CD4-positive, alpha-beta memory T cell (primary cell): ENCODE measurements at regions not wholly inside any gene's neighbourhood (a gene's known extent, or its start where the extent isn't known, plus 50 kb on each side); places are given as distances from the start of the nearest gene placed in this dataset.

Experiments used
- CTCF ChIA-PET: fragments of 350-600 bp; sonication (Branson Sonifier 250); formaldehyde crosslinking; loops from one replicate; lab custom pipeline; 2021; ENCODE audit warnings: inconsistent platforms; ENCODE audit not compliant: partially characterized antibody; lab: Charles Lee
- POLR2A ChIA-PET: fragments of 350-600 bp; sonication (Branson Sonifier 250); formaldehyde crosslinking; loops from one replicate; lab custom pipeline; 2021; ENCODE audit not compliant: partially characterized antibody; lab: Charles Lee
- DNase-seq, 5 donors: peaks; one replicate each; pipeline versions ENCODE4 v3.0.0 to v3.0.0-alpha.2; 2020 to 2022; ENCODE audit warnings: mixed read lengths in 1 of 5
- H3K27ac ChIP-seq: one replicate; pipeline ENCODE4 v1.7.0; 2013; ENCODE audit warnings: low read depth, low read length
- H3K27me3 ChIP-seq: 2 replicates; pipeline ENCODE4 v1.7.0; 2013; ENCODE audit warnings: mild to moderate bottlenecking, low read length, moderate library complexity; ENCODE audit not compliant: insufficient read depth
- H3K36me3 ChIP-seq: 2 replicates; pipeline ENCODE4 v1.7.0; 2013; ENCODE audit warnings: mild to moderate bottlenecking, low read length, moderate library complexity; ENCODE audit not compliant: insufficient read depth
- H3K4me1 ChIP-seq: 2 replicates; pipeline ENCODE4 v1.7.0; 2013; ENCODE audit warnings: mild to moderate bottlenecking, low read length, moderate library complexity; ENCODE audit not compliant: insufficient read depth
- H3K4me3 ChIP-seq, 2 donors: one replicate each; pipeline ENCODE4 v1.7.0; 2013; ENCODE audit warnings: low read length in 2 of 2, mild to moderate bottlenecking in 1 of 2
- H3K9me3 ChIP-seq, 2 donors: one replicate each; pipeline ENCODE4 v1.7.0; 2013; ENCODE audit warnings: low read length in 2 of 2, control low read depth in 1 of 2; ENCODE audit not compliant: control insufficient read depth in 1 of 2
- H3K27ac Mint-ChIP-seq, 7 donors: one replicate each; pipeline ENCODE4 v1.8.0; 2020 to 2021; ENCODE audit warnings: mixed read lengths in 7 of 7, mild to moderate bottlenecking in 6 of 7, inconsistent platforms in 3 of 7, moderate library complexity in 3 of 7
- H3K27me3 Mint-ChIP-seq, 2 donors: one replicate each; pipeline ENCODE4 v1.8.0; 2020 to 2021; ENCODE audit warnings: mixed read lengths in 2 of 2
- H3K36me3 Mint-ChIP-seq, 2 donors: one replicate each; pipeline ENCODE4 v1.8.0; 2020 to 2021; ENCODE audit warnings: mixed read lengths in 2 of 2, inconsistent platforms in 1 of 2, mild to moderate bottlenecking in 1 of 2
- H3K4me1 Mint-ChIP-seq, 4 donors: one replicate each; pipeline ENCODE4 v1.8.0; 2020 to 2021; ENCODE audit warnings: mixed read lengths in 4 of 4, mild to moderate bottlenecking in 1 of 4
- H3K4me3 Mint-ChIP-seq, 8 donors: one replicate each; pipeline ENCODE4 v1.8.0; 2020 to 2021; ENCODE audit warnings: mixed read lengths in 8 of 8, mild to moderate bottlenecking in 7 of 8, moderate library complexity in 6 of 8, inconsistent platforms in 3 of 8
- H3K9me3 Mint-ChIP-seq, 8 donors: one replicate each; pipeline ENCODE4 v1.8.0; 2020 to 2021; ENCODE audit warnings: mixed read lengths in 8 of 8, mild to moderate bottlenecking in 5 of 8, inconsistent platforms in 3 of 8, moderate library complexity in 1 of 8
- intact Hi-C: fragments of 100-400 bp; cut with micrococcal nuclease; formaldehyde crosslinking; loops from one replicate; pipeline ENCODE4 v1.15.1; 2023

- Histone ChIP-seq H3K4me1 (no peaks in the 10 kb centered on the region), H3K27ac (no peak overlapping the region), H3K4me3 (no peak overlapping the region), H3K27me3 (no peaks in the 10 kb centered on the region), H3K36me3 (no peaks in the 10 kb centered on the region), H3K9me3 (no peaks in the 10 kb centered on the region)
- ChIA-PET CTCF (no interaction called here), POLR2A (no interaction called here)
- intact Hi-C loops = no loop called here
- Mint-ChIP-seq H3K27me3 (peaks cover 0 to 2% of the 10 kb centered on the region in 2 donors), H3K4me1 (no peaks in the 10 kb centered on the region), H3K9me3 (peaks cover 0 to 3% (median 0%) of the 10 kb centered on the region in 8 donors), H3K36me3 (no peaks in the 10 kb centered on the region), H3K27ac (no peak overlapping the region), H3K4me3 (no peak overlapping the region)
- no peak for DNase-seq
Observed at GRCh38 chr2:219897456-219897855, 270.0 kb downstream of the SLC4A3 start.

GRCh38 chr2:219901155-219901554 is 273.7 kb downstream of the SLC4A3 start:
- Mint-ChIP-seq H3K4me1 (no peaks in the 10 kb centered on the region), H3K27me3 (no peaks in the 10 kb centered on the region), H3K36me3 (no peaks in the 10 kb centered on the region), H3K4me3 (no peak overlapping the region), H3K9me3 (peaks cover 0 to 3% (median 0%) of the 10 kb centered on the region in 8 donors), H3K27ac (no peak overlapping the region)
- intact Hi-C loops = no loop called here
- Histone ChIP-seq H3K9me3 (no peaks in the 10 kb centered on the region), H3K36me3 (no peaks in the 10 kb centered on the region), H3K27me3 (no peaks in the 10 kb centered on the region), H3K4me3 (no peak overlapping the region), H3K27ac (no peak overlapping the region), H3K4me1 (no peaks in the 10 kb centered on the region)
- CTCF ChIA-PET = no interaction called here
- DNase-seq = no peak
- POLR2A ChIA-PET = no interaction called here

GRCh38 chr2:219902891-219903552 is 275.6 kb downstream of the SLC4A3 start:
- Histone ChIP-seq H3K9me3 (no peaks in the 10 kb centered on the region), H3K4me1 (no peaks in the 10 kb centered on the region), H3K27ac (no peak overlapping the region), H3K27me3 (no peaks in the 10 kb centered on the region), H3K36me3 (no peaks in the 10 kb centered on the region), H3K4me3 (no peak overlapping the region)
- peaks cover 0 to 3% of the 10 kb centered on the region in 2 donors for H3K27me3 Mint-ChIP-seq
- intact Hi-C loops = no loop called here
- CTCF ChIA-PET = no interaction called here
- H3K4me1 Mint-ChIP-seq = no peaks in the 10 kb centered on the region
- peaks cover 0 to 2% (median 0%) of the 10 kb centered on the region in 8 donors for H3K9me3 Mint-ChIP-seq
- POLR2A ChIA-PET = no interaction called here
- H3K36me3 Mint-ChIP-seq = no peaks in the 10 kb centered on the region
- DNase-seq = no peak
- H3K27ac Mint-ChIP-seq = no peak overlapping the region
- H3K4me3 Mint-ChIP-seq = no peak overlapping the region

- POLR2A ChIA-PET = no interaction called here
- H3K4me1 Mint-ChIP-seq = no peaks in the 10 kb centered on the region
- H3K27ac ChIP-seq = no peak overlapping the region
- H3K27me3 Mint-ChIP-seq = peaks cover 0 to 3% of the 10 kb centered on the region in 2 donors
- H3K27me3 ChIP-seq = no peaks in the 10 kb centered on the region
- no peaks in the 10 kb centered on the region for H3K9me3 ChIP-seq
- H3K27ac Mint-ChIP-seq = no peak overlapping the region
- H3K4me3 ChIP-seq = no peak overlapping the region
- DNase-seq = no peak
- H3K9me3 Mint-ChIP-seq = peaks cover 0 to 2% (median 0%) of the 10 kb centered on the region in 8 donors
- intact Hi-C loops = no loop called here
- no peaks in the 10 kb centered on the region for H3K36me3 ChIP-seq
- no peak overlapping the region for H3K4me3 Mint-ChIP-seq
- CTCF ChIA-PET = no interaction called here
- no peaks in the 10 kb centered on the region for H3K4me1 ChIP-seq
- no peaks in the 10 kb centered on the region for H3K36me3 Mint-ChIP-seq
Observed at GRCh38 chr2:219905640-219906039, 278.2 kb downstream of the SLC4A3 start.

- ChIA-PET POLR2A (no interaction called here), CTCF (no interaction called here)
- Mint-ChIP-seq H3K27ac (no peak overlapping the region), H3K4me3 (no peak overlapping the region), H3K4me1 (no peaks in the 10 kb centered on the region), H3K9me3 (peaks cover 0 to 2% (median 0%) of the 10 kb centered on the region in 8 donors), H3K36me3 (no peaks in the 10 kb centered on the region), H3K27me3 (peaks cover 0 to 3% of the 10 kb centered on the region in 2 donors)
- no peak for DNase-seq
- Histone ChIP-seq H3K4me1 (no peaks in the 10 kb centered on the region), H3K9me3 (no peaks in the 10 kb centered on the region), H3K27ac (no peak overlapping the region), H3K27me3 (no peaks in the 10 kb centered on the region), H3K4me3 (no peak overlapping the region), H3K36me3 (no peaks in the 10 kb centered on the region)
- intact Hi-C loops = no loop called here
Observed at GRCh38 chr2:219906114-219907010, 278.9 kb downstream of the SLC4A3 start.

GRCh38 chr2:219907011-219907365 is 279.6 kb downstream of the SLC4A3 start:
- Mint-ChIP-seq H3K27me3 (peaks cover 0 to 3% of the 10 kb centered on the region in 2 donors), H3K36me3 (no peaks in the 10 kb centered on the region), H3K4me3 (no peak overlapping the region), H3K4me1 (no peaks in the 10 kb centered on the region), H3K27ac (no peak overlapping the region), H3K9me3 (peaks cover 0 to 2% (median 0%) of the 10 kb centered on the region in 8 donors)
- intact Hi-C loops = no loop called here
- Histone ChIP-seq H3K4me3 (no peak overlapping the region), H3K9me3 (no peaks in the 10 kb centered on the region), H3K4me1 (no peaks in the 10 kb centered on the region), H3K36me3 (no peaks in the 10 kb centered on the region), H3K27me3 (no peaks in the 10 kb centered on the region), H3K27ac (no peak overlapping the region)
- no peak for DNase-seq
- POLR2A ChIA-PET = no interaction called here
- CTCF ChIA-PET = no interaction called here

- Histone ChIP-seq H3K4me3 (no peak overlapping the region), H3K4me1 (no peaks in the 10 kb centered on the region), H3K36me3 (no peaks in the 10 kb centered on the region), H3K27ac (no peak overlapping the region), H3K9me3 (no peaks in the 10 kb centered on the region), H3K27me3 (no peaks in the 10 kb centered on the region)
- H3K4me3 Mint-ChIP-seq = no peak overlapping the region
- DNase-seq = no peak
- H3K4me1 Mint-ChIP-seq = no peaks in the 10 kb centered on the region
- no peaks in the 10 kb centered on the region for H3K9me3 Mint-ChIP-seq
- POLR2A ChIA-PET = no interaction called here
- H3K27me3 Mint-ChIP-seq = peaks cover 0 to 3% of the 10 kb centered on the region in 2 donors
- H3K27ac Mint-ChIP-seq = peak overlapping the region in 1 of 7 donors; percentile 17
- CTCF ChIA-PET = no interaction called here
- intact Hi-C loops = no loop called here
- no peaks in the 10 kb centered on the region for H3K36me3 Mint-ChIP-seq
Observed at GRCh38 chr2:219908538-219908937, 281.1 kb downstream of the SLC4A3 start.
